ENCODE measurements at regions not wholly inside any gene's neighbourhood (a gene's known extent, or its start where the extent isn't known, plus 50 kb on each side); places are given as distances from the start of the nearest gene placed in this dataset.

GRCh38 chr10:57098146-57098545 is 737.1 kb upstream of the ZWINT start:
- TF ChIP-seq CTCF (IDR thresholded peaks at IDR 0.05) (no peak), POLR2A (IDR thresholded peaks at IDR 0.05) (no peak), POLR2AphosphoS5 (IDR thresholded peaks at IDR 0.05) (no peak)

Data from stomach (tissue), 4 donors.